HG02571 (cell line): ENCODE measurements at regions not wholly inside any gene's neighbourhood (a gene's known extent, or its start where the extent isn't known, plus 50 kb on each side); places are given as distances from the start of the nearest gene placed in this dataset.
A peak's percentile ranks its signal among the peaks of the same experiment; 100 is the strongest.
"Not testable (repeated sequence)": the region's sequence is repeated elsewhere in the genome, so short reads cannot be mapped to it uniquely, and the experiment has no call there.

Experiments
- ATAC-seq: cut with Tn5 transposase; IDR thresholded peaks from one replicate; pipeline ENCODE4 v1.9.1; 2021; ENCODE audit warnings: mild to moderate bottlenecking, moderate library complexity; ENCODE audit not compliant: unreplicated experiment

- no peak for ATAC-seq
These were observed 207.9 kb downstream of the HINT1 start for GRCh38 chr5:130957151-130957550.

GRCh38 chr5:130955041-130955440, 210.0 kb downstream of the HINT1 start:
- ATAC-seq = no peak

GRCh38 chr5:130954336-130954735, 210.7 kb downstream of the HINT1 start:
- no peak for ATAC-seq

- no peak for ATAC-seq
These were observed 226.0 kb downstream of the HINT1 start for GRCh38 chr5:130939059-130939458.

- no peak for ATAC-seq
These were observed 228.0 kb downstream of the HINT1 start for GRCh38 chr5:130937046-130937445.

GRCh38 chr5:130923543-130924124, 241.4 kb downstream of the HINT1 start:
- no peak for ATAC-seq

GRCh38 chr5:130912088-130912487, 253.0 kb downstream of the HINT1 start:
- no peak for ATAC-seq

GRCh38 chr5:130908186-130908585, 256.9 kb downstream of the HINT1 start:
- ATAC-seq = no peak

GRCh38 chr5:130897537-130898195, 267.4 kb downstream of the HINT1 start:
- not testable (repeated sequence) for ATAC-seq

GRCh38 chr5:130897181-130897536, 267.9 kb downstream of the HINT1 start:
- not testable (repeated sequence) for ATAC-seq

GRCh38 chr5:130896636-130897035, 268.4 kb downstream of the HINT1 start:
- ATAC-seq = no peak

- ATAC-seq = no peak
These were observed 272.1 kb downstream of the HINT1 start for GRCh38 chr5:130893006-130893405.

GRCh38 chr5:130890610-130891009, 274.4 kb downstream of the HINT1 start:
- ATAC-seq = no peak

- ATAC-seq = no peak
These were observed 279.4 kb downstream of the HINT1 start for GRCh38 chr5:130885691-130886090.

GRCh38 chr5:130885027-130885426, 280.0 kb downstream of the HINT1 start:
- no peak for ATAC-seq

GRCh38 chr5:130884023-130884422, 281.0 kb downstream of the HINT1 start:
- ATAC-seq = no peak

- ATAC-seq = no peak
These were observed 289.4 kb downstream of the HINT1 start for GRCh38 chr5:130875656-130876055.

- no peak for ATAC-seq
These were observed 290.1 kb downstream of the HINT1 start for GRCh38 chr5:130874861-130875417.

GRCh38 chr5:130871346-130872086, 293.5 kb downstream of the HINT1 start:
- ATAC-seq = peak; percentile 61

- no peak for ATAC-seq
These were observed 294.4 kb downstream of the HINT1 start for GRCh38 chr5:130870691-130871090.

GRCh38 chr5:130868186-130868840, 296.7 kb downstream of the HINT1 start:
- ATAC-seq = no peak
